Glutamatergic neuron (in vitro differentiated cells): ENCODE measurements at regions not wholly inside any gene's neighbourhood (a gene's known extent, or its start where the extent isn't known, plus 50 kb on each side); places are given as distances from the start of the nearest gene placed in this dataset.

Source experiments
- DNase-seq: peaks from one replicate; pipeline ENCODE4 v3.0.0; 2022
- H3K27ac Mint-ChIP-seq: one replicate; pipeline ENCODE4 v1.8.0; 2020; ENCODE audit warnings: mild to moderate bottlenecking, mixed read lengths, inconsistent platforms; ENCODE audit not compliant: unreplicated experiment
- H3K27me3 Mint-ChIP-seq: one replicate; pipeline ENCODE4 v1.8.0; 2020; ENCODE audit warnings: mild to moderate bottlenecking, moderate library complexity, mixed read lengths, inconsistent platforms; ENCODE audit not compliant: unreplicated experiment
- H3K36me3 Mint-ChIP-seq: one replicate; pipeline ENCODE4 v1.8.0; 2020; ENCODE audit warnings: mild to moderate bottlenecking, mixed read lengths, inconsistent platforms; ENCODE audit not compliant: unreplicated experiment
- H3K4me1 Mint-ChIP-seq: one replicate; pipeline ENCODE4 v1.8.0; 2020; ENCODE audit warnings: mild to moderate bottlenecking, low read depth, mixed read lengths, inconsistent platforms; ENCODE audit not compliant: unreplicated experiment
- H3K4me3 Mint-ChIP-seq: one replicate; pipeline ENCODE4 v1.8.0; 2020; ENCODE audit warnings: mild to moderate bottlenecking, mixed read lengths, inconsistent platforms; ENCODE audit not compliant: unreplicated experiment
- H3K9me3 Mint-ChIP-seq: one replicate; pipeline ENCODE4 v1.8.0; 2020; ENCODE audit warnings: mild to moderate bottlenecking, moderate library complexity, mixed read lengths, inconsistent platforms; ENCODE audit not compliant: unreplicated experiment
- TF ChIP-seq, protein P1 (sequence below): fragments of 200-600 bp; sonication (generic); IDR thresholded peaks from one replicate; pipeline ENCODE4 v1.5.0; 2021; ENCODE audit not compliant: partially characterized antibody, unreplicated experiment

DNA sequence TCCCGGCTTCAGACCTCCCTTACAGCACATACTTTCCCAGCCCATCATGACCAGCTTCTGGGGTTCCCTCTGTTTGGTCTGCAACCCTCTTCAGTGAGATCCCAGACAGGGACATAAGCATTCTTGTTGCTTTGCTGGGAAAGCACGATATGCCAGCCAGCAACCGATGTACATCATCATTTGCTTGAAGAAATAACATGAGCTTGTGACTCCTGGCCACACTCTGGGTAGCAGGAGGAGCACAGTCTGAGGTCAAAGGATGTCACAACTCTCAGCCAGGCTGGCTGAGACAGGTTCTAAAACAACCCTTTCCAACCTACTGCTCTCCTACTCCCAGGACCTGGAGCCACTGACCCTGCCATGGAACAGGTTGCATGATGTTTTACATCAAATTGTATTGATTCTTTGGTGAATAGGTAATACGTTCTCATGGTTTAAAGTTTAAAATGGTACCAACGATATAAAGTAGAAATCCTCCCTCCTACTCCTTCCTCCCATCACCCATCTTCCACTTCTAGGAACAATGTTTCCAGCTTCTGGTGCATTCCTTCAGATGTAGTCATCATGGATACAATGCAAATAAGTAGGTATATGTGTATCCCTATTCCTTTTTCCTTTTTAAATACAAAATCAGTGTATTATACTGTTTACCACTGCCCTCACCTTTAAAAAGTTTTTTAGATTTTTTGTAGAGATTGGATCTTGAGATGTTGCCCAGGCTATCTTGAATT lies 190.3 kb downstream of the OPA1 start:
- peaks cover 11% of the 10 kb centered on the region for H3K4me1 Mint-ChIP-seq
- no peak overlapping the region for H3K4me3 Mint-ChIP-seq
- TF ChIP-seq, protein P1, sequence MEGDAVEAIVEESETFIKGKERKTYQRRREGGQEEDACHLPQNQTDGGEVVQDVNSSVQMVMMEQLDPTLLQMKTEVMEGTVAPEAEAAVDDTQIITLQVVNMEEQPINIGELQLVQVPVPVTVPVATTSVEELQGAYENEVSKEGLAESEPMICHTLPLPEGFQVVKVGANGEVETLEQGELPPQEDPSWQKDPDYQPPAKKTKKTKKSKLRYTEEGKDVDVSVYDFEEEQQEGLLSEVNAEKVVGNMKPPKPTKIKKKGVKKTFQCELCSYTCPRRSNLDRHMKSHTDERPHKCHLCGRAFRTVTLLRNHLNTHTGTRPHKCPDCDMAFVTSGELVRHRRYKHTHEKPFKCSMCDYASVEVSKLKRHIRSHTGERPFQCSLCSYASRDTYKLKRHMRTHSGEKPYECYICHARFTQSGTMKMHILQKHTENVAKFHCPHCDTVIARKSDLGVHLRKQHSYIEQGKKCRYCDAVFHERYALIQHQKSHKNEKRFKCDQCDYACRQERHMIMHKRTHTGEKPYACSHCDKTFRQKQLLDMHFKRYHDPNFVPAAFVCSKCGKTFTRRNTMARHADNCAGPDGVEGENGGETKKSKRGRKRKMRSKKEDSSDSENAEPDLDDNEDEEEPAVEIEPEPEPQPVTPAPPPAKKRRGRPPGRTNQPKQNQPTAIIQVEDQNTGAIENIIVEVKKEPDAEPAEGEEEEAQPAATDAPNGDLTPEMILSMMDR = no peak
- H3K9me3 Mint-ChIP-seq = peaks cover 4% of the 10 kb centered on the region
- DNase-seq = no peak
- H3K27me3 Mint-ChIP-seq = peaks cover 3% of the 10 kb centered on the region
- no peak overlapping the region for H3K27ac Mint-ChIP-seq
- no peaks in the 10 kb centered on the region for H3K36me3 Mint-ChIP-seq

- Mint-ChIP-seq H3K9me3 (peaks cover 1% of the 10 kb centered on the region), H3K4me1 (peaks cover 12% of the 10 kb centered on the region), H3K27me3 (peaks cover 3% of the 10 kb centered on the region), H3K4me3 (no peak overlapping the region), H3K27ac (no peak overlapping the region), H3K36me3 (no peaks in the 10 kb centered on the region)
- no peak for DNase-seq
- TF ChIP-seq, protein P1 = no peak
These were observed 191.8 kb downstream of the OPA1 start for GRCh38 chr3:193784822-193785221.

GRCh38 chr3:193787496-193787870 lies 194.5 kb downstream of the OPA1 start:
- H3K27ac Mint-ChIP-seq = no peak overlapping the region
- peaks cover 1% of the 10 kb centered on the region for H3K9me3 Mint-ChIP-seq
- H3K4me1 Mint-ChIP-seq = peaks cover 8% of the 10 kb centered on the region
- peaks cover 6% of the 10 kb centered on the region for H3K27me3 Mint-ChIP-seq
- H3K4me3 Mint-ChIP-seq = no peak overlapping the region
- TF ChIP-seq, protein P1 = no peak
- no peak for DNase-seq
- peaks cover 6% of the 10 kb centered on the region for H3K36me3 Mint-ChIP-seq

DNA sequence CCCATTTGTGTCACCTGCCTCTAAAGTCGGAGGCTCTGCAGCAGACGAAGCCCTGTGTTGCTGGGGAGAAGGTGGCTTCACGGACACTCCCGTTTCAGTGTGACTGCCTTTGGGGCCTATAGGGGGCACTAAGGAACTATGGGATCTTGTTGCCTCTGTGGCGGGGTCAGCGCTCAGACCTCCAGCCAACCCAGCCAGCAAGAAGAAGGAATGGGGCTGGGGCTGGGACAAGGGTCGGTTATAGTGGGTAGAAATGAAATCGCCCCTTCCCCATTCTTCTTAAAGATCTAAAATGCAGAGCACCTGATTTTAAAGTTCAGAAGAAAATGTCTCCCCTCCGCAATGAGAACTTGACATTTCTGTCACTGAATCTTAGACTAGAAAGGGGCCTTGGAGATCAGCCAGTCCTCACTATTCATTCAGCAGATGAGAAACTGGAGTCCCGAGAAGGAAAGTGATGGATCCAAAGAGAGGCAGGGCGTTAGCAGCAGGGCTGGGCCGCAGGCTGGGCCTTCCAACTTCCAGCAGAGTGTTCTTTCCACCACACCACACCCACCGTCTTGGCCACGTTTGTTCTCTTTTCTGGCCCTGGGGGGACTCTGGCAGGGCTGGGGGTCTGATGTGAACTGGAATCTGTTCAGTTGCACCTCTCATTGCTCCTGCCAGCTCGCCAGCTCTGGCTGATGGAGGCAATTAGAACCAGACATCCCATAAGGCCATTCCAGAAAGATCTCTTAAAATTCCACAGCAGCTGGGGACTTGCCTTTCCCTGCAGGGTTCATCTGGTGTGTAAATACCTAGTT lies 195.4 kb downstream of the OPA1 start:
- TF ChIP-seq, protein P1 = peak; percentile 70
- H3K9me3 Mint-ChIP-seq = peaks cover 1% of the 10 kb centered on the region
- no peak overlapping the region for H3K27ac Mint-ChIP-seq
- H3K4me1 Mint-ChIP-seq = peaks cover 8% of the 10 kb centered on the region
- peak; percentile 62 for DNase-seq
- peaks cover 6% of the 10 kb centered on the region for H3K27me3 Mint-ChIP-seq
- H3K4me3 Mint-ChIP-seq = no peak overlapping the region
- peaks cover 6% of the 10 kb centered on the region for H3K36me3 Mint-ChIP-seq

GRCh38 chr3:193789455-193789854 lies 196.4 kb downstream of the OPA1 start:
- no peak overlapping the region for H3K27ac Mint-ChIP-seq
- peaks cover 12% of the 10 kb centered on the region for H3K4me1 Mint-ChIP-seq
- DNase-seq = no peak
- H3K4me3 Mint-ChIP-seq = no peak overlapping the region
- H3K9me3 Mint-ChIP-seq = peaks cover 1% of the 10 kb centered on the region
- H3K27me3 Mint-ChIP-seq = peaks cover 6% of the 10 kb centered on the region
- peaks cover 6% of the 10 kb centered on the region for H3K36me3 Mint-ChIP-seq
- TF ChIP-seq, protein P1 = no peak
